HG03135 (cell line): ENCODE measurements at regions not wholly inside any gene's neighbourhood (a gene's known extent, or its start where the extent isn't known, plus 50 kb on each side); places are given as distances from the start of the nearest gene placed in this dataset.

Source experiments
- ATAC-seq: cut with Tn5 transposase; IDR thresholded peaks from one replicate; pipeline ENCODE4 v1.9.1; 2021; ENCODE audit warnings: mild to moderate bottlenecking, moderate library complexity; ENCODE audit not compliant: unreplicated experiment

DNA sequence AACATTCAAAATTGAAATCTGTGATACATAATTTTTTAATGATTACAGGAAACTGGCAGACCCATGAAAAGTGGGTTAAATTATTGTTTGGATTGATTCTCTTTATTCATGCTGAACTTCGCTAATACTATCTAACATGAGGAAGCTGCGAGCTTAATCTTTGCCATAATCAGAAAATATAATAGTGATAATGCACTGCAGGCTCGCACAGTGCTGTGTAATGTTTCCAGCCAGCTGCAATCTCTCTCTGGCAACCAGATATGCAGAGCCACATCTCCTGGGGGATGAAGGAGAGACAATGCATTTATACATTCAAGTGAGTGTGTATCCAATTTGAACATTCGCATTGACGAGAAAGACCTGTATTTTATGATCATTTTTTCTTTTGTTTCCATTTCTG, 669.7 kb upstream of the RGMB start:
- ATAC-seq, result no peak

- no peak for ATAC-seq
Observed at GRCh38 chr5:98104454-98105188, 668.8 kb upstream of the RGMB start.

GRCh38 chr5:98105681-98106080, 667.8 kb upstream of the RGMB start:
- ATAC-seq, result no peak

GRCh38 chr5:98106116-98107031, 667.1 kb upstream of the RGMB start:
- ATAC-seq, result no peak

DNA sequence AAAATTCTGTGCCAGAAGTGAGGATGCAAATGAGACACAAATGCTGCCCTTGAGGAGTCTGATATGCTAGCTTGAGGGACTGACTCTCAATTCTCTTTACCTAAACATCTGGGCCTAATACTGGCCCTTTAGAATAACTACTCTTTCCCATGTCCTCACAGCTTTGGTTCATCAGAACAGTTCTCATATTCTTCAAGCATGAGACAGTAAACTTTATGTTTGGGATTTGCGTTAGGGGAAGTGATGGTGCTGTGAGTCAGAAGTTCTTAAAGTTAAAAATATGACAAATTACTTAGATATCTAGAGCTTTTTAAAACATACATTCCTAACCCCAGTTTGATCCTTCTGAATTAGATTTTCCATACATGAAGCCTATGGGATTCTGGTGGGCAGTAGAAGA, 665.0 kb upstream of the RGMB start:
- no peak for ATAC-seq

- ATAC-seq, result no peak
Observed at GRCh38 chr5:98109561-98110006, 663.9 kb upstream of the RGMB start.

DNA sequence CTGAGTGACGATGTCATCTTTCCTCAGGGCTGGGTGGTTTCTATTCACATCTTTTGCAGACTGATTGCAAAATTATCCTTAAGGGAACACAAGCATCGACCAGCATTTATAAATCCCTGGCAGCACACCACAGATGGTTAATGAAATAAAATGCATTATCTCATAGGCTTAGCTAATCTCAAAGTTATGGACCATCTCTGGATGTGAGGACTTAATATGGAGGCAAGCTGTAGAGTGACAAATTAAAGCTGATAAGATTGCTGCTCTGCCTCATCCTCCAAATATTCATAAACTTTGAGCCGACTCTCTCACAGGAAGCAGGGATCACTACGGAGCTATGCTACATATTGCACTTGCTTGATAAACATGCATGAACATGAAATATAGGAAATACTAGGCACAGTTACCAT, 663.2 kb upstream of the RGMB start:
- ATAC-seq, result no peak

DNA sequence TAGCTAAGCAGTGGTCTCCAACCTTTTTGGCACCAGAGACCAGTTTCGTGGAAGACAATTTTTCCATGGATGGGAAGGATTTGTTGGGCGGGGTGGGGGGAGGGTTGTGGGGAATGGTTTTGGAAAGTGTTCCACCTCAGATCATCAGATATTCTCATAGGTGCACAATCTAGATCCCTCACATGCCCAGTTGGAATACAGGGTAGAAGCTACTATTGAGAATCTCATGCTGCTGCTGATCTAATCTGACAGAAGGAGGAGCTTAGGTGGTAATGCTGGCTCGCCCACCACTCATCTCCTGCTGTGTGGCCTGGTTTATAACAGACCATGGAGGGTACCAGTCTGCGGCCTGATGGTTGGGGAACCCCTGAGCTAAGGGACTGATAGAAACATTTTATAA, 662.7 kb upstream of the RGMB start:
- ATAC-seq, result no peak

GRCh38 chr5:98111686-98112085, 661.8 kb upstream of the RGMB start:
- ATAC-seq, result no peak

DNA sequence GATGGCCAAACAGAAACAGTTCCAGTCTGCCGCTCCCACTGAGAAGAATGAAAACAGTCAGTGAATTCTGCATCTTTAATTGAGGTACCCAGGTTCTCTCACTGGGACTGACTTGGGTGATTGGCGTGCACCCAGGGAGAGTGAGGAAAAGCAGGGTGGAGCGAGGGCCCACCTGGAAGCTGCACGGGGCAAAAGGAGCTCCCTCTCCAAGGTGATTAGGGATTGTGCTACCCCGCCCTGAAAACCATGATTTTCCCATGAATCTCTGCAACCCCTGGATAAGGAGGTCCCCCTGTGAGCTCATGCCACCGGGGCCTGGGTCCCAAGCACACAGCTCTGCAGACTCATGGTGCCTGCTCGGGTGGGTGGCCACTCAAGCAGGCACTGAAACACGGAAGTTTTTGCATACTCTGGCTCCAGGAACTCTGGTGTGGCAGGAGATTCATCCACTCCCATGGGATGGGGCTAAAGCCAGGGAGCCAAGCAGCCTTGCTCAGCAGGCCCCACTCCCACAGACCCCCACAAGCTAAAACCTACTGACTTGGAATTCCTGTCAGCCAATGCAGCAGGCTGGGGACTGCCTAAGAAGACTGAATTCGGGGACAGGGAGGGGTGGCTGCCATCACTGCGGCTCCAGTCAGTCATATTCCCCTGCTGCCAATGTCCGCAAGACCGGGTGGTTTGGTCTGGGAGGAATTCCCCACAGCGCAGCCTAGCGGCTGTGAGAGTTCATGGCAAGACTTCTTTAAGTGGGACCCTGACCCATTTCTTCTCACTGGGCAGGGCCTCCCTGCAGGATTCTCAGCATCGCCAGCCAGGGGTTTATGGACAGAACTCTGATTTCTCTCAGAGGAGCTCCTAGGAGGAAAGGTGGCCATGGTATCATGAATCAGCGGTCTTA, 652.2 kb upstream of the RGMB start:
- no peak for ATAC-seq

DNA sequence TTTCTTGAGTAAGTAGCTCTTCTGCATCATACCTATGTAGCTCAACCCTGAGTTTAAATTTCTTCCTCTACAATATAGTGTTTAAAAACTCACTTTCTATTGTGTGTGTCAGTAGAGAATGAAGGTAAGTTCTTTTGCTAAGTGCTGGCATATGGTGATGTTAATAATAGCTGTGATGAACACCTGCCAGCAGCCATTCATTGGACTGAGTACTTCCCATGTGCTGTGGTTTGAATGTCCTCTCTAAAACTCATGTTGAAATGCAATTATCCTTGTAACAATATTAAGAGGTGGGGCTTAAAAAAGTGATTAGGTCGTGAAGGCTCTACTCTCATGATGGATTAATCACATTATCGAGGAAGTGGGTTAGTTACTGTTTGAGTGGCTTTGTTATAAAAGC, 645.2 kb upstream of the RGMB start:
- ATAC-seq, result no peak

DNA sequence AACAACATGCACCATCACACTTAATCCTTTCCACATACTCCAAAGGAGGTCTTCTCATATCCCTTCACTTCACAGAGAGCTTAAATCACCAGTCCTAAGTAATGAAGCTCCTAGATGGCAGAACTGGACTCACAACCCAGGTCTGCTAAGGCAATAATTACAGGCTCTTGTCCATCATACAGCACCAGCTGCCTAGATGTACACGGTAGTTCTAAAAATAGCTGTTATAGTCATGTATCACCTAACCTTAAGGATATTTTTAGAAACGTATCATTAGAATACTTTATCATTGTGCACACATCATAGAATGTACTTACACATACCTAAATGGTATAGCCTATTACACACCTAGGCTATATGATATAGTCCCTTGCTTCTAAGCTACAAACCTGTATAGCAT, 644.6 kb upstream of the RGMB start:
- ATAC-seq, result no peak

- no peak for ATAC-seq
Observed at GRCh38 chr5:98130261-98131035, 643.0 kb upstream of the RGMB start.

DNA sequence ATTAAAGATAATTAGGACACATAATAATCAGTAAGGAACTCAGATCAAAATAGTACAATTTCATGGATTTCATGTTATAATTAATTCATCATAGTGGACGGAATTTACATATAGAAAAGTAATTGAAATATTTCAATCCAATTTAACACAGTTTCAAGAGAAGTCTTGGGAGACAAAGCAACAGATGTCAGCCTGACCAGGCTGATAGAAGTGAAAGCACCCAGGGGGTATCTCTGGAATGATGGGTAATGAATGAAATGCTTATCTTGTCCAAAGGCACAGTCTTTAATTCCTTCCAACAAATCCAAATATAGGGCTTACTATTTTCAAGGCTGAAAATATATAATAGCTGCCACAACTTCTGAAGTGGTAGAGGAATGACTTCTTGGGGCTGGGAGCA, 629.3 kb upstream of the RGMB start:
- ATAC-seq, result no peak

DNA sequence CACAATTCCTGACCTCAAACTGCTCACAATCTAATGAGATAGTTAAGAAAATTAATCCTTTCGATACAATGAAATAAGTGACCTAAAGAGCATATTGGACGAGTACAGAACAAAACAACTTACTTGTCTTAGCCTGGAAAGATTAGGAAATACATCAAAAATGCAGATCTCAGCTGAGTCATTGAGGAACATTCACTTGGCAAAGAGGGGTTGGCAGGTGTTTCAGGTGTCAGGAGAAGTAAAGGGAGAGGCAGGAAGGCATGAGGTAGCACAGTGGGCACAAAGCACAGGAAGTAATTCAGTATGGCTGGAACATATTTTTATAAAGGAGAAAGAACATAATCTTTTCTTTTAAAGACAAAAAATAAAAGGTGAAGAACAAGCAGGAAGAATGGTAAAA, 628.8 kb upstream of the RGMB start:
- ATAC-seq, result no peak

DNA sequence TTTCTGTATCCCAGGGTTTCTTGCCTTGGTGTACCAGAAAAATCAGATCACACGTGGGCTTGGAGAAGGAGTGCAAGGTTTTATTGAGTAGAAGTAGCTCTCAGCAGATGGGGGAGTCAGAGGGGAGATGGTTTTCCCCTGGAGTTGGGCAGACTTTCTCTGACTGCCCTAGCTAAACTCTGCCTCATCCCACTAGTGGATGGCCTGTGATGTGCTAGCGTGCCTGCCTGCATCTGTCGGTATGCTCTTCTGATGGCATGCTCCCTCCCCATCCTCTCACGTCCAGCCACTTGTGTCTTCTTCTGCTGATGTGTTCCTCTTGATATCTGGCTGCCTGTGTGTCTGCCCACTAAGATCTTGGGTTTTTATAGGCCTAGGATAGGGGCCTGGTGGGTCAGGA, 616.1 kb upstream of the RGMB start:
- no peak for ATAC-seq

DNA sequence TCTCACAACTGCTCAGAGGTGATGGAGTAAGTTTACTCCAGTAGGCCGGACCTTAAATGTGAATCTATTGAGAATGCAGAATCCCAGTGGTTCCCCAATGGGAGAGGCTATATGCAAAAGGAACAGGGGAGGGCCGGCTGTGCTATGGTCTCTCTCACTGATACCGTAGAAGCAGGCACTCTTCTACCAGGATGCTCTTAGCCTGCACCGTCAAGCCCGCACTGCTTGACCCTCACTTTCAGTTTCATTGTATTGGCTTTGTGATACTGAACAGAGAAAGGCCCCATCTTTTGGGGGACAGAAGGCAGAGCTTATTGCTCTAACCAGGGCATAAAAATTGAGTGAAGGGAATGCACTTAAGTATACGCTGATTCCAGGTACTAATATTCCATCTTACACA, 615.0 kb upstream of the RGMB start:
- ATAC-seq, result no peak

GRCh38 chr5:98163796-98164493, 609.5 kb upstream of the RGMB start:
- ATAC-seq, result no peak

DNA sequence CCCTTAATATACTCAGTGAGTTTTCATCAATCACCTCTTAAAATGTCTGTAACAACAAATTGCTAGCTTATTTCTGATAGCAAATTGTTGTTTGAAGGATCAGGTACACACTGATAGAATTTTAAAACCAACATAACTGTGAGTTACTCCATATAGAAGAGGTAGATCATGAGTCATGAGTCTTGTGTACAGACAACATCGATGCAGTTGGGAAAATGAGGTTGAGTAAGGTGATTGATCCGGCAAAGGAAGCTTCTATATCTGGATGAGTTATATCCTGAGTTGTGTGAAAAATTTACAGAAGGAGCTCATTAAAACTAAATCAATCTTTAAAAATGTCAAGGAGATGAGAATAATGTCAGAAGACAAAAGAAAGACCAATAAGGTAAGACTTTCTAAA, 604.6 kb upstream of the RGMB start:
- ATAC-seq, result no peak

DNA sequence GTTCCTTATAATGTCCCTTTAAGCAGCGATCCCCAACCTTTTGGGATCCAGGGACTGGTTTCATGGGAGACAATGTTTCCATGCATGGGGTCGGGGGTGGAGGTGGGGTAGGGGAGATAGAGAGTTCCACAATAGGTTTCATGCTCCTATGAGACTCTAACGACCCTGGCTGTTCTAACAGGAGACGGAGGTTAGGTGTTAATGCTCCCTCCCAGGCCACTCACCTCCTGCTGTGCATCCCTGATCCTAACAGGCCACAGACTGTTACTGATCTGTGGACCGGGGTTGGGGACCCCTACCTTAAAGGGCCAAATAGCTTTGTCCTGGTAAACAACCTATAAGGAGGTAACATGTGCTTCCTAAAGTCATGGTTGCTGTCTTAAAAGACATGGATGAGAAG, 602.5 kb upstream of the RGMB start:
- no peak for ATAC-seq
